ENCODE measurements at regions not wholly inside any gene's neighbourhood (a gene's known extent, or its start where the extent isn't known, plus 50 kb on each side); places are given as distances from the start of the nearest gene placed in this dataset.
A peak's percentile ranks its signal among the peaks of the same experiment; 100 is the strongest.

DNA sequence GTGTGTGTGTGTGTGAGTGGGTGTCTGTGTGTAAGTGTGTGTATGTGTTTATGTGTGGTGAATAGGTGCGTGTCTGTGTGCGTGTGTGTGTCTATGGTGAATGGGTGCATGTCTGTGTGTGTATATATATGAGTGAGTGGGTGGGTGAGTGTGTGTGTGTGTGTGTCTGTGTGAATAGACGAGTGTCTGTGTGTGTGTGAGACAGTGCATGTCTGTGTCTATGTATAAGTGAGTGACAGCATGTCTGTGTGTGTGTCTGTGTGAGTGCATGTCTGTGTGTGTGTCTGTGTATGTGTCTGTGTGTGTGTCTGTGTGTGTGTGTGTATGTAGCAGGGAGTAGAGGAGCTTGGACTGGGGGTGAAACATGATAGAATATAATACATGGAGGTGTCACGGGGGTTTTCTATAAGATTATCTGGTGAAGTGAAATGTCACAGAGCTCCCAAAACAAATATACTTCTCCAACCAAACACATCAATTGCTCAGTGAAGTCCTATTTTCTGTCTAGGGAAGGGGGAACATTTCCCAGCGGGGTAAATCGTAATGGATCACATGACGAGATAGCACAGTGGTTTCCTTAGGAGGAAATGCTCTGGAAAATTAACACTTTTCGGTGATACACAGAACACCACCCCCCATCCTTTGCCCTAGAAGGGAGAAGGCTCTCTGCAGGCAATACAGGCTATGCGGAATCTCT lies 723.3 kb upstream of the CELF2 start:
- DNase-seq, result no peak

DNA sequence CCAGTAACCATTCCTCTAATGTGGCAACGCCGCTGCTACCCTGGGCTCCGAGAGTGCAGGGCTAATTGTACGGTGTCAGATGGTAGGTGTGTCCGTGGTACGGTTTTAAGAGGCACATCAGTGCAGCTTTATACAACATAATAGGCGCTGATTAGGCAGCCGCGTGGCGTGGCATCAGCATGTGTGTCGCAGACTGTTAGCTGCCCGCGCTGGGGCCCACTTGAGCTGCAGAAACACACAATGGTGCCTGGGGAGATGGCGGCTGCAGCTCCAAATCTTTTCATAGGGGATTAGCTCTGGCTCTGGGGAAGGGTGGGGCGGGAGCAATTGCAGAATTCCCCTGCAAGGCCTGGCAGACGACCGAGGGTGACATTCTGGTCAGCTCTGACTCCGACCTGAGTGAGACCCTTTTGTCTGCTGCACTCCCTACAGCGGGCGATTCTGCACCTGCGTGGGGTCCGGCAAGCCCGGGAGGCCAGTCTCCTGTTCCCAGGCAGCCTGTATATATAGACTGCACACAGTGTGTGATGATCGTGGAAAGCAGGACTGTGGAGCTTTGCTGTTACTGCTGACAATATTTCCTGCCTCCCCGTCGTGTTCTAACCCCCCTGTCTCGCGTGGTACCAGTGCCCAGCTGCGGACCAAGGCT lies 722.7 kb upstream of the CELF2 start:
- no peak for DNase-seq

DNA sequence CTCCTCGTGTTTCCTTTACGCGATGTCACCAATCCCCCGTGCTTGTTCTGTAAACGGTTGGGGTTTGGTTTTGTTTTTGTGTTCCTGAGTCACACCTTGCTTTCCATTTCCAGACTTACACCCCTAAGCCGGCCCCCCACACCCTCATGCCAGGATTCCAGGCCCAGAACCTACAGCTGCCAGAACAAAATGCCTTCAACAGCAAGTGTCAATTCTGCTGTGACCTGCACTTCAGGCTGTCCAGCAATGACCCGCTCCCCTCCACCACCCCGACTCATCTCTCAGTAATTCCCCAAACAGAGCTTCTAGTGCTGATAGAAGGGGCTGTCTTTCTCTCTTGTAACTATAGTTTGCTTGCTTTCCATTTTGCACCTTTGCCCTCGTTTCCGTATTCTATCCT lies 722.1 kb upstream of the CELF2 start:
- no peak for DNase-seq

DNA sequence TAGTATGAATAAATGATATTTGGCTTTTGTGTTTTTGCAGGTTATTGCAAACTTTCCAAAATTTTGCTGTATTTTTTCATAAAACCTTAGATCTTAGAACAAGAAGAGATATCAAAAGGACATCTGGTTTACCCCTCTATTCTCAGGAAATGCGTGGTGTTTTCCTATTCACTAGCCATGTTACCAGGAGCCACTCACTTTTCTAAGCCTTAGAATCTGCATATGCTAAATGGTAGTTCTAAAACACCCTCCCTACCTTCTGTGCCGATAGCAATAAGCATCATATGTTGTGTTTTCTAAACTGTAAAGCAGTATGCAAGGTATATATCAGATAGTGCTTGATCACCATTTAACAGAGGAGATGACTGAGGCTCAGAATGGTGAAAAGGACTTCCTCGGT lies 715.0 kb upstream of the CELF2 start:
- DNase-seq, result no peak

DNA sequence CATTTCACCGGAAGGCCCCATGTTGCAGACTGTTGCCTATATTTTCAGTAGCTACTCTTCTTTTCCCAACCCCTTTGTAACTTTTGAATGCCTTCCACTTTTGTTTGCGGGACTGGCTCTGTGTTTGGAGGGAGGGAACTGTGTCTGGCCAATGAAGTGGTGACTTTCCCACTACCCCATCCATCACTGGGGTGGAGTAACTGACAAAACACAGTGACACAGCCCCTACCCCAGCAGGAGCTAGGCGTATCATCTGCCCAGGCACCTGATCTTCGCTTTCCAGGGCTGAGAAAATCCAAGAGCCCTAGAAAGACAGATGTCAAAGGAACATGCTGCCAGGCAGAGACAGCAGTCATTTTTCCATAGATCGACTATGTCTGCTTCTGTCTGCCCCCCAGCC lies 710.6 kb upstream of the CELF2 start:
- no peak for DNase-seq

DNA sequence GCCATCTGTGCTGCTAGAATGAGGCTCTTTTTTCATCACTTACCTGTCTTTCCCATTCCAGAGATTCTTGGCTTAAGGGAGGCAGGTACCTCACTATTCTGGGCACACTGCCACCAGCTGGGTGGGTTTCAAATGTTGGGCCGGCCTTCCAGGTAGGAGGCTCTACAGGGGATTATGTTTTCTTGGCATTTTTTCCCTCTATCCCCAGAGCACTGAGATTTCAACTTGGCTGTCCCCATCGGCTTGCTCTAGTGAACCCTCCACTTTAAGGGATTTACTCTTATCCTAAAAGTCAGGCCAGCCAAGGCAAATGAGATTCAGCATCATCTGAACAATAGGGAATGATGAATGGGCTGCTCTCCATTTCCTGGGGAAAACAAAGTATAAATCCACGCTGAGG lies 710.1 kb upstream of the CELF2 start:
- DNase-seq, result no peak

DNA sequence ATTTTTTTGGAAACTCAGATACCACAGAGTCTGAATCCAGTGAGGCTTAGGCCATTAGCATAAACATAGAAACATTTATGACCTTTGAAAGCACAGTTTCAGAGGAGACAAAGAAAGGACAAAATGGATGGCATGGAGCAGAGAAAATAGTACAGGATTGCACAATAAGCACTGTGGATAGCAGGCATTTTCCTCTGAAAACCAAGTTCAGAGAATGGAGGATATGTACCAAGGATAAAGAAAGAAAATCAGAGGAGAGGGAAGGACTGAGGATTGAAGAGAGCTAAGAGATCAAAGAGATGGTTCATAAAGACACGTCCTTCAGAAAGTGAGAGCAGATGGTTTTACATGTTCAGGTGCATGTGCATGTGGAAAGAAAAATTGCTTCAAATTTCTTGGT lies 707.2 kb upstream of the CELF2 start:
- no peak for DNase-seq

DNA sequence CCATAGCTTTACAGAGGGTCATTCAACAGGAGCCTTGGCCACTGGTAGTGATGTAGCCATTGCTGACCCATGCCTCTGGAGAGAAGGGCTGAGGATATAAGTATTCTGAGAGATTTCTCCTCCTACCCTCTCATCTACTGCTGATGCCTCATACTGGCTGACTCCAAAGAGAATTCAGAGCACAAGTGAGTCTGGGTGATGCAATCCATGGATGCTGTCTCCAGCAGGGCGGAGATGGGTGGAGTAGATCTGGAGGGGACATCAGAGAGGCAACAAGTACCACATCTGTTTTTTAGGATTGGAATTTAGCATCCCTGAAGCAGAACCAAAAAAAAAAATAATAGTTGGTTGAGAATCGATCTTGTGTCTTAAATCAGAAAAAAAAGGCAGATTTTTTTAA lies 705.7 kb upstream of the CELF2 start:
- no peak for DNase-seq

DNA sequence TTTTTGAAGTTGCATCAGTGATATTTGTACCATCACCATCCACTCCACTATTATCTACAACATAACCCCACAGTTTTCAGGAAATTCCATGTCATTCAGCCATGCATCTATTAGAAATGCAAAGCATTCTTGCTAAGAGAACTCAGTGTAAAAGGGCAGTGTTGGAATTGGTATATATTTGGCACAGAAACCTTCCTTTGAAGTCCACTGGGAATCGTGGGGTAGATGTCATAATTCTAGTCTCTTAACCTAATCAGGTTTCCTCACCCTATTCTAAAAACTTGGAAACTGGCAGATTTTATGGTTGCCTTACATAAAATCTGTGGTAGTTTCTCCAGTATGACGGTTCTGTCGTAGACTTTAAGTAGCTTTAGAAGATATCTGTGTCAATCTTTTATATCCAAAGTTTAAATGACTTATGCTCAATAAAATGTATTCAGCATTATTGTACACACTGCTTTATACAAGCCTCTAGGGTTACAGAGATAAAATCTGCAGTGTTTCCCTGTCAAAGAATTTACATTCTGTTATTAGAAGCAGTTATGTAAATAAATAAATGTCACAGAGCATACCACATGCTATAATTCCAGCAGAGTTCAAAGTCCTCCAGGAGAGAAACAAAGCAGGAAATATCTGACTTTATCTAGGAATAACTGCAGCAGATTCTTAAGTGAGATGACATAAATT lies 704.4 kb upstream of the CELF2 start:
- DNase-seq, result no peak

DNA sequence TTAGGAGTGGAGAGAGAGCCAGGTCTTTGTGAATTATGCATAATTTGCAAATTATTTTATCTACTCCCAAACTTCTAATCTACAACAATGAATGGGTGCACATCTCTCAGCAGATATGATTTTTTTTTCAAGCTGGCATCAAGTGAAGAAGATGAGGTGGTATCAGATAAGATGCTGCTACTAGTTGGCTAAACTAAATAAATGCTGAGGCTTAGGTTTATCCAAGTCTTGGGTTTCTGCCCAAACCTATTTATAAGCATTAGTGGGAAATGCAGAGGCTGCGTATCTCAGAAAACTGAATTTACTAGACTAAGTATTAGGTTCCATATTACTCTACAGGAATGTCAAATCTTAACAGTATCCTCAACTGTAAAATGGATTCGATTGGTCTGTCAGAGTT lies 703.0 kb upstream of the CELF2 start:
- no peak for DNase-seq

DNA sequence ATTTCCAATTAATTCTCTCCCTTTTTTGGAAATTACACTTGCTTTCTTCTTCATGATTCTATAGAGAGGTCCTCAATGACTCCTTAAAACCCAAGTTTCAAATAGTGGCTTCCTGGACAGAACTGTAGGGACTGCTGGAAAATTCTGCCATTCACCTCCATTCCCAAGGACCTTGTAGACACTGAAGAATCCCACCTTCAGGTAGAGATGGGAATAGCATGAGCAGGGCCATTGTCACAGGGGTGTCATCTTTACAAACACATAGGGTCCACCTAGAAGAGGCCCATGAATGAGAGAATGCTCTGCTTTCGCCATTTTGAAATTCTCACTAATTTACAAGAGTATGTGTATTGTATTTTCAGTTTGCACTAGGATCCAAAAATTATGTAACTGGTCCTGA lies 701.7 kb upstream of the CELF2 start:
- no peak for DNase-seq

DNA sequence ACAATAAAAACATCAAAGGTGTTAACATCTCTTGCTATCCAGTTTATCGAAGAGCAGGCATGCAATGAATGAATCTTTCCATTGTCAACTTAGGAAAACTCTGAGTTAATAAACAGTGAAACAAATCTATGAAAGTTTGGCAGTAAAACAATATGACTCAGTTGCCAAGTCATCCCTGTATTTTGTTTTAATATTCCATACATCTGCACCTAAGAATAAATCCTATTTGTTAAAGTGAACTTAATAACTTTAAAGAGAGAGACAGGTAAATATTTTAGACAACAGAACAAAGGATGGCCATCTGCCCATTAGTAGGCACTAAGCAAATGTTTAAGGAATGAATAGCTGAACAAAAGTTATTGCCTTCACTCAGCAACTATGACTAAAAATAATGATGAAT lies 700.5 kb upstream of the CELF2 start:
- no peak for DNase-seq

DNA sequence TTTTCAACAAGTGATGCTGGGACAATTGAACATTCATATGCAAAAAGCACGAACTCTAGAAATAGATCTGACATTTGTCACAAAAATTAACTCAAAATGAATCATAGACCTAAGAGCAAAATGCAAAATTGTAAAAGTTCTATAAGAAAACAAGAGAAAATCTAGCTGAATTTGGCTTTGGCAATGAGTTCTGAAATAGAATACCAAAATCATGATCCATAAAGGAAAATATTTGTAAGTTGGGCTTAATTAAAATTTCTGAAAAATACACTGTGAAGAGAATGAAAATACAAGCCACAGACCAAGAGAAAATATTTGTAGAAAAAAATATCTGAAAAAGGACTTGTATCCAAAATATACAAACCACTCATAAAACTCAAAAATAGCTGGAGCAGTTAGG lies 698.8 kb upstream of the CELF2 start:
- no peak for DNase-seq

DNA sequence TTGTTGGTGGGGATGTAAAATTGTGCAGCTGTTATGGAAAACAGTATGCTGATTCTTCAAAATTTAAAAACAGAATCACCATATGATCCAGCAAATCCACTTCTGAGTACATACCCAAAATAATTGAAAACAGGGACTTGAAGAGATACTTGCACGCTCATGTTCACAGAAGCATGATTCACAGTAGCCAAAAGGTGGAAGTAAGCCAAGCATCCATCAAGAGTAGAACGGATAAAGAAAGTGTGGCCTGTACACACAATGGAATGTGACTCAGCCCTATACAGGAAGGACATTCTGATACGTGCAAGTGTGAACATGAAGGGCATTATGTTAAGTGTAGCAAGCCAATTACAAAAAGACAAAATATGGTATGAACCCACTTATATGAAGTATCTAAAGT lies 696.7 kb upstream of the CELF2 start:
- DNase-seq, result peak in 1 of 5 experiments; percentile 2

DNA sequence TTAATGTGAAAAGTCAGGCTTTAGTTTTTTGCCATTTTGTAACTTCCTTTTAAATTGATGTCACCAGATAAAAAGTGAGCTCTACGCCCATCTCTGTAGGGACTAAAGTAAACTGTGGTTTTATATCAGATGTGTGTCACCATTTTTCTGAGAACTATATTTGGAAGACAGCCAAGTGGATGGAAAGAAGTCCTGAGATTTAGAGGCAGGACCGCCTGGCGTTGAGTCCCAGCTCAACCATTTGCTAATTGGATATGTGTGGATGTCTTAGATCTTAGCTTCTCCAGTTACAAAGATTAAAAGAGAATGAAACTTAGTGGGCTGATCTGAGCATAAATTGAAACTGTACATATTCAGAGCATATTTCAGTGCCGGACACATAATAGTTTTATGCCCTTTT lies 691.6 kb upstream of the CELF2 start:
- no peak for DNase-seq

DNA sequence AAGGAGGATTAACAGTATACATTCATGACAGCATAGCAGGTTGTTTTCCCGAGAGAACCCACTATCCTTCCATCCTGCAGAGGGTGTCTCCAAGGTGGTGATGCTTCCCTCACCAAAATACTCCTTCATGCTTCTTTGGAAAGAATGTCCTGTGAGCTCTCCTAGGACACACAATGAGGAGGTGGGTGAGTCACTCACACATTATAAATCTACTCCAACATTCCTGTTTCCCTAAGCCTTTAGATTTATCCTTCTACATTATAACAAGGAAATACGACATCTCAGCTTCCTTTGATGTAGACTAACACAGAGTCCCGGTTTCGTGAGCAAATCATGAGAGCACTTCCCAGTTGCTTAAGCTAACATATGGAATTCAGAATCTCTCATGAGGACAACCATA lies 689.7 kb upstream of the CELF2 start:
- DNase-seq, result no peak

DNA sequence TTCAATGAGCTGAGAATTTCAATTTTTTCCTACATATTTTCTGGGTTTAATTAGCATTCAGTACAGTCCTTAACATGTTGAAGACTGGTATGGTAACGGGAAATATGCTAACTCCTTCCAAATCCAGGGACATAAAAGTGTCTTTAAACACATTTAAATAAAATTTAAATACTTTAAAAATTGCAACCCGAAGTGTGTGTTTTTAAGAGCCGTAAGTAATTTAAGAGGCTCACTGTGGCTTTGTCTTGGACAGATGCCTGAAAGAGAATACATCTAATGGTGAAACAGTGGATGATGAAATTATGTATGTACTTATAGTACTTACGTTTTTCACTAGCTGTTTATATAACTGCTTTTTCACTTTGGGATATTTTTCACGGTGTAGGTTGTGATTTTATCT lies 687.3 kb upstream of the CELF2 start:
- no peak for DNase-seq

DNA sequence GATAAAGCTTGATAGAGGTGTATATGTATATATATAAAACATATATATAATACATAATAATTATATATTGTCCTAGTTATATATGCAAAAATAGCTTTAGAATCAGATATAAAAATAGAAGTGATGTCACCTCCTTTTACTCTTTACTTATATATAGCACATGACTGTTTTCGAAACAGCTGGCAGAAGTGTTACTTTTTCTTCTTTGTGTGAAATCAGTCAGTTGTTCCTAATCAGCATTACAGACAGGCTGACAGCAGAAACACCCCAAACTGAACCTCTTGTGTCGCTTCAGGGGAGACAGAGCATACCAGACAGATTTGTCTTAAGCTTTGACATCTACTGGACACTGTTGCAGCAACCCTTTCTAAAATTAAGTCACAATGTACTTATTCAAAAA lies 684.9 kb upstream of the CELF2 start:
- no peak for DNase-seq

DNA sequence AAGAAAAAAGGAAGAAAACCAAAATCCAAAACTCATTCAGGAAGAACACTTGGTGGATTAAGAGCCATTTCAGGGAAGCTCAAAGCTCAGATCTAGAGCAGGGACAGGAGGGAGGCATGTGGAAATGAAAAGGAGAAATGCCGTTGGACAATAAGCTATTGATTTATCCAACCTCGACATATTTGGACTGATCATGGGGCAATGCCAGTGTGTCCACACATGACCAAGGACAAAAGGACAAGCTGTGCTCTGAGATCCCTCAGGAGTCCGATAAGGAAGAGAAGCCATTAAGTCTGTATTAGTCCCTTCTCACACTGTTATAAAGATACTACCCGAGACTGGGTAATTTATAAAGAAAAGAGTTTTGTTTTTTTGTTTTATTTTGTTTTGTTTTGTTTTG lies 684.0 kb upstream of the CELF2 start:
- DNase-seq, result no peak

DNA sequence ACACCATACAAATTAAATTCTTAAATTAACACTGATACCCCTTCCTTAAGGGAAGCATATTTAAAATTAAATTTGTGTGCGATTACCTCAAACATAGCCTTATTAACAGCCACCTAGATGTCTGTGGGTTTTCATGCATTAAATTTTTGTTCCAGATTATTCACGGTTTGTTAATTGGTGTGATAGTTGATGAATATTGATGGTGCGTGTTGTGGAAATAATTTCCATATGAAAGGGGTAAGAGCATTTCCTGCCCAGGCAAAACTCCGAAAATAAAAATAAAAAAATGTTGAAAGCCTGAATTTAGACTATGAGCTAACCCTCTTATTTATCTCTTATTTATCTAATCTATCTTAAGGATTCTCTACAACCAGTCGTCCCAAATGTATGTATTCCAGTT lies 679.3 kb upstream of the CELF2 start:
- DNase-seq, result no peak

DNA sequence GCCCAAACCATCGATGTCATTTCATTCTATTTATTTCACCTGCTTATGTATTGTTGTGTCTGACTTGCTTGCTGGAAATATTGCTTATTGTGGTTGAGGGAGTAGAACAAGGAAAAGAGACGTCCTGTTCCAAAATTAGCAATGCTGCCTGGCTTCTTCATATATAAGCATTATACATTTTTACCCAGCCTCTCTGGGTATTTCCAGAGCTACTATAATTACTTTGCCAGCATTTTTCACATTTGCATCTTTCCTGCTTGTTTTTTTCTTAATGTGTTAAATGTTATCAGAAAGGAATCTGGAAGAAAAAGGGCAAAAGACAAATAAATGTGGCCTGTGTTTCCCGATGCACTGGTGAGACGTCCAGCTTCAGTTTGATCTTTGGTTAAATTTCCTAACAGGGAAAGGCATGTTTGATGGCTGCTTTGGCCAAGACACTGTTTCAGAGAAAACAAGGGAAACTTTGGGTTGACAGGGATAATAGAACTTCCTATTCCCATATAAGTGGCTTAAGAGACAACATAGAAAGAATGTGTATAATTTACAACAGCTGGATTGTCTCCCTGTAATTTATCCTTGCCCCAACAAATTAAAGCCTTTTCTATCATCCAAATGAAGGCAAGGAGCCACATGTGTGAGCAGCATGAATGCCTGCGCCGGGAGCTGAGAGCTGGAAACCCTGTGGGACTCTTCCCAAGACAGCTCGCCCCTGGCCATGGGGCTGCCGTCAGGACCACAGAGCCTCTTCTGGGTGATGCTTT lies 671.1 kb upstream of the CELF2 start:
- no peak for DNase-seq

DNA sequence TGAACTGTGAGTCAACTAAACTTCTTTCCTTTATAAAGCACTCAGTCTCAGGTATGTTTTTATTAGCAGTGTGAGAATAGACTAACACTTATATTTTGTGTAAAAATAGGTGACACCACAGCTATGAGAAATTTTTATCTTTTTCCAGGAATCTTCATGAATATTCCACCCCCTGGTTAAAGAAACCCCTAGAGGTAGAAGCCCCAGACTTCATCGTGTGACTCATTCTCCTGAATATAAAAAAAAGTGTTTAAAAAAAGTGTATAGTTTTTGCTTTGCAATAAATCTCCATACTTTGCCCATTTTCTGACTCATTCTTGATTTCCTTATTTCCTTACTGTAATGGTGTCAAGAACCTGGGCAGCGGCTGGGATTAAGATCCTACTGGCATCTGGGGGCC lies 667.6 kb upstream of the CELF2 start:
- DNase-seq, result no peak

DNA sequence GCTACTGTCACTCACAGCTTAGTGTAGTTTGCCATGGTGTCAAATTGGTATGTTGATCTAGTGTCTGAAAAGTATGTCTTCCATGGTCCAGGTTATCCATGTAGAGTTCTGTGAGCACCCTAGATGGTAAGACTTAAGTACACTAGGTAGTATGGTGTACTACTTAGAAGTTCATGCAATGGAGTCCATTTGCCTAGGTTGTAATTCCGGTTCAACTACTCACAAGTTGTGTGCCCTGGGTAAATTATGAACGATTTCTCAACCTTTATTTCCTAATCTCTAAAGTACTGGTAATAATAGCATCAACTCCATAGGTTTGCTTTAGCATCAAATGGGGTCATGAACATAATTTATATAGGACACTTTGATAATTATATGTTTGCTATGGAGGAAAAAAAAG lies 666.2 kb upstream of the CELF2 start:
- DNase-seq, result no peak

Data from T-helper 2 cell (primary cell).